ENCODE measurements at regions not wholly inside any gene's neighbourhood (a gene's known extent, or its start where the extent isn't known, plus 50 kb on each side); places are given as distances from the start of the nearest gene placed in this dataset.

- Mint-ChIP-seq H3K36me3 (no peaks in the 10 kb centered on the region), H3K4me3 (no peak overlapping the region), H3K27me3 (ENCODE audit: low read depth) (no peaks in the 10 kb centered on the region), H3K9me3 (no peaks in the 10 kb centered on the region), H3K4me1 (peaks cover 78% of the 10 kb centered on the region), H3K27ac (peak overlapping the region; percentile 8)
- no peak for TF ChIP-seq CTCF (IDR thresholded peaks at IDR 0.05; ENCODE audit: unreplicated experiment)
- DNase-seq (ENCODE audit: low spot score in 2 of 2, unreplicated experiment in 2 of 2), result no peak
These were observed 603.0 kb downstream of the CCDC171 start for GRCh38 chr9:16155878-16156277.

- no peaks in the 10 kb centered on the region for H3K27me3 Mint-ChIP-seq (ENCODE audit: low read depth)
- no peak for DNase-seq (ENCODE audit: low spot score in 2 of 2, unreplicated experiment in 2 of 2)
- H3K4me1 Mint-ChIP-seq, result peaks cover 64% of the 10 kb centered on the region
- peak overlapping the region; percentile 87 for H3K27ac Mint-ChIP-seq
- no peak overlapping the region for H3K4me3 Mint-ChIP-seq
- no peaks in the 10 kb centered on the region for H3K9me3 Mint-ChIP-seq
- no peaks in the 10 kb centered on the region for H3K36me3 Mint-ChIP-seq
- TF ChIP-seq CTCF (IDR thresholded peaks at IDR 0.05; ENCODE audit: unreplicated experiment), result no peak
These were observed 604.4 kb downstream of the CCDC171 start for GRCh38 chr9:16157216-16157615.

GRCh38 chr9:16157651-16158050 is 604.8 kb downstream of the CCDC171 start:
- no peaks in the 10 kb centered on the region for H3K36me3 Mint-ChIP-seq
- H3K27ac Mint-ChIP-seq, result peak overlapping the region; percentile 87
- H3K4me3 Mint-ChIP-seq, result no peak overlapping the region
- H3K4me1 Mint-ChIP-seq, result peaks cover 60% of the 10 kb centered on the region
- no peak for TF ChIP-seq CTCF (IDR thresholded peaks at IDR 0.05; ENCODE audit: unreplicated experiment)
- H3K27me3 Mint-ChIP-seq (ENCODE audit: low read depth), result no peaks in the 10 kb centered on the region
- H3K9me3 Mint-ChIP-seq, result no peaks in the 10 kb centered on the region
- DNase-seq (ENCODE audit: low spot score in 2 of 2, unreplicated experiment in 2 of 2), result no peak

GRCh38 chr9:16158093-16158492 is 605.2 kb downstream of the CCDC171 start:
- H3K27ac Mint-ChIP-seq, result peak overlapping the region; percentile 87
- TF ChIP-seq CTCF (IDR thresholded peaks at IDR 0.05; ENCODE audit: unreplicated experiment), result no peak
- no peak for DNase-seq (ENCODE audit: low spot score in 2 of 2, unreplicated experiment in 2 of 2)
- H3K4me3 Mint-ChIP-seq, result no peak overlapping the region
- no peaks in the 10 kb centered on the region for H3K36me3 Mint-ChIP-seq
- H3K4me1 Mint-ChIP-seq, result peaks cover 57% of the 10 kb centered on the region
- no peaks in the 10 kb centered on the region for H3K9me3 Mint-ChIP-seq
- no peaks in the 10 kb centered on the region for H3K27me3 Mint-ChIP-seq (ENCODE audit: low read depth)

GRCh38 chr9:16161483-16161882 is 608.6 kb downstream of the CCDC171 start:
- H3K4me3 Mint-ChIP-seq, result no peak overlapping the region
- no peaks in the 10 kb centered on the region for H3K9me3 Mint-ChIP-seq
- TF ChIP-seq CTCF (IDR thresholded peaks at IDR 0.05; ENCODE audit: unreplicated experiment), result no peak

GRCh38 chr9:16170119-16170518 is 617.3 kb downstream of the CCDC171 start:
- TF ChIP-seq CTCF (IDR thresholded peaks at IDR 0.05; ENCODE audit: unreplicated experiment), result no peak
- H3K27me3 Mint-ChIP-seq (ENCODE audit: low read depth), result no peaks in the 10 kb centered on the region
- no peak for DNase-seq (ENCODE audit: low spot score in 2 of 2, unreplicated experiment in 2 of 2)
- no peak overlapping the region for H3K27ac Mint-ChIP-seq
- H3K4me3 Mint-ChIP-seq, result no peak overlapping the region
- H3K9me3 Mint-ChIP-seq, result peaks cover 7% of the 10 kb centered on the region
- H3K4me1 Mint-ChIP-seq, result peaks cover 20% of the 10 kb centered on the region
- no peaks in the 10 kb centered on the region for H3K36me3 Mint-ChIP-seq

More at GRCh38 chr9:16161483-16161882, 608.6 kb downstream of the CCDC171 start:
- no peak for DNase-seq (ENCODE audit: low spot score in 2 of 2, unreplicated experiment in 2 of 2)
- Mint-ChIP-seq H3K4me1 (peaks cover 28% of the 10 kb centered on the region), H3K27ac (no peak overlapping the region), H3K36me3 (no peaks in the 10 kb centered on the region), H3K27me3 (ENCODE audit: low read depth) (no peaks in the 10 kb centered on the region)

Data from mesothelial cell of epicardium (in vitro differentiated cells).